H1 (cell line): ENCODE measurements at regions not wholly inside any gene's neighbourhood (a gene's known extent, or its start where the extent isn't known, plus 50 kb on each side); places are given as distances from the start of the nearest gene placed in this dataset.
A peak's percentile ranks its signal among the peaks of the same experiment; 100 is the strongest.

Experiments
- CTCF ChIA-PET: fragments of 300-600 bp; sonication (Branson Sonifier 250); formaldehyde crosslinking; loops from one replicate; lab custom pipeline; 2021; ENCODE audit not compliant: partially characterized antibody; lab: Charles Lee
- POLR2A ChIA-PET: fragments of 300-600 bp; sonication (Branson Sonifier 250); formaldehyde crosslinking; loops from one replicate; lab custom pipeline; 2021; ENCODE audit warnings: inconsistent platforms; ENCODE audit not compliant: partially characterized antibody; lab: Charles Lee
- DNase-seq, 2 experiments: peaks; one replicate each; pipeline versions ENCODE4 v3.0.0 to v3.0.0-alpha.2; 2010 to 2022; ENCODE audit warnings: low spot score in 2 of 2, low read depth in 1 of 2, mixed read lengths in 1 of 2
- FAIRE-seq: peaks from 2 replicates; lab custom pipeline; 2011; peaks lifted over from hg19 to GRCh38; lab: Jason Lieb, UNC
- H2AFZ ChIP-seq: 2 replicates; pipeline ENCODE4 v1.8.1; 2012; ENCODE audit warnings: low read length, inconsistent platforms
- H2AK5ac ChIP-seq: 2 replicates; pipeline ENCODE4 v1.6.1; 2013; ENCODE audit warnings: low read depth, low read length
- H2BK120ac ChIP-seq: replicated peaks from 2 replicates; pipeline ENCODE3; 2013; ENCODE audit warnings: low read depth, low read length, inconsistent platforms
- H2BK12ac ChIP-seq: 2 replicates; pipeline ENCODE4 v1.6.1; 2013; ENCODE audit warnings: low read depth, low read length
- H2BK15ac ChIP-seq: 2 replicates; pipeline ENCODE4 v1.6.1; 2013; ENCODE audit warnings: low read length
- H2BK20ac ChIP-seq: 2 replicates; pipeline ENCODE4 v1.6.1; 2013; ENCODE audit warnings: low read length
- H2BK5ac ChIP-seq: 2 replicates; pipeline ENCODE4 v1.6.1; 2013; ENCODE audit warnings: low read depth, low read length
- H3K14ac ChIP-seq: 2 replicates; pipeline ENCODE4 v1.6.1; 2013; ENCODE audit warnings: inconsistent platforms; ENCODE audit not compliant: insufficient read length
- H3K18ac ChIP-seq: 2 replicates; pipeline ENCODE4 v1.6.1; 2013; ENCODE audit warnings: low read length; ENCODE audit errors: extremely low read depth
- H3K23ac ChIP-seq: 2 replicates; pipeline ENCODE4 v1.6.1; 2013; ENCODE audit warnings: inconsistent platforms; ENCODE audit not compliant: insufficient read length
- H3K23me2 ChIP-seq: 2 replicates; pipeline ENCODE4 v1.6.1; 2013; ENCODE audit warnings: low read depth, low read length
- H3K27ac ChIP-seq: 2 replicates; pipeline ENCODE4 v1.6.1; 2011; ENCODE audit warnings: low read depth, low read length, inconsistent platforms
- H3K27me3 ChIP-seq, 4 experiments: replicated peaks in 1 of 4; 1 replicate in 1 of 4; 2 replicates in 3 of 4; pipeline versions ENCODE4 v1.6.1 to v1.8.1; 2011 to 2013; ENCODE audit warnings: low read length in 3 of 4, mild to moderate bottlenecking in 3 of 4, inconsistent platforms in 2 of 4, mixed read lengths in 2 of 4, moderate library complexity in 1 of 4; ENCODE audit not compliant: control insufficient read depth in 3 of 4, insufficient read depth in 3 of 4; ENCODE audit errors: extremely low read depth in 1 of 4
- H3K36me3 ChIP-seq, 4 experiments: 2 replicates each; pipeline versions ENCODE4 v1.6.1 to v1.8.1; 2011 to 2013; ENCODE audit warnings: mild to moderate bottlenecking in 4 of 4, low read length in 3 of 4, moderate library complexity in 2 of 4, control low read depth in 1 of 4, inconsistent platforms in 1 of 4; ENCODE audit not compliant: insufficient read depth in 4 of 4, control insufficient read depth in 2 of 4
- H3K4ac ChIP-seq: replicated peaks from 2 replicates; pipeline ENCODE3; 2013; ENCODE audit warnings: low read length, low read depth, mixed read lengths, inconsistent platforms; ENCODE audit not compliant: insufficient read length
- H3K4me1 ChIP-seq, 4 experiments: replicated peaks in 1 of 4; 1 replicate in 1 of 4; 2 replicates in 3 of 4; pipeline versions ENCODE4 v1.6.1 to v1.8.1; 2011 to 2013; ENCODE audit warnings: low read length in 3 of 4, inconsistent platforms in 2 of 4, mixed read lengths in 1 of 4; ENCODE audit not compliant: insufficient read depth in 4 of 4, control insufficient read depth in 3 of 4
- H3K4me2 ChIP-seq, 2 experiments: 2 replicates each; pipeline versions ENCODE4 v1.6.1 to v1.8.1; 2011 to 2013; ENCODE audit warnings: low read depth in 2 of 2, low read length in 2 of 2, control low read depth in 1 of 2, inconsistent platforms in 1 of 2, mild to moderate bottlenecking in 1 of 2; ENCODE audit not compliant: insufficient read depth in 1 of 2
- H3K4me3 ChIP-seq, 4 experiments: fragments of 200-600, 300-600 bp in 1 of 4; sonication (generic), shearing (Covaris generic), sonication (Bioruptor Twin) in 1 of 4; 2 replicates each; pipeline versions ENCODE4 v1.5.1 to v1.8.1; 2011 to 2016; ENCODE audit warnings: low read length in 4 of 4, low read depth in 3 of 4, control low read depth in 2 of 4, inconsistent platforms in 2 of 4, mild to moderate bottlenecking in 2 of 4, mixed read lengths in 1 of 4, moderate library complexity in 1 of 4; ENCODE audit not compliant: insufficient read depth in 2 of 4; ENCODE audit errors: extremely low read depth in 1 of 4
- H3K56ac ChIP-seq: replicated peaks from 2 replicates; pipeline ENCODE3; 2013; ENCODE audit warnings: low read depth, mild to moderate bottlenecking, mixed read lengths, low read length, inconsistent platforms; ENCODE audit not compliant: insufficient read length
- H3K79me1 ChIP-seq: 2 replicates; pipeline ENCODE4 v1.6.1; 2013; ENCODE audit warnings: low read depth, low read length, control low read depth
- H3K79me2 ChIP-seq, 2 experiments: 2 replicates each; pipeline versions ENCODE4 v1.6.1 to v1.8.1; 2012 to 2013; ENCODE audit warnings: low read length in 2 of 2, mild to moderate bottlenecking in 2 of 2, inconsistent platforms in 1 of 2; ENCODE audit not compliant: insufficient read depth in 2 of 2, control insufficient read depth in 1 of 2
- H3K9ac ChIP-seq, 4 experiments: replicated peaks in 1 of 4; 1 replicate in 1 of 4; 2 replicates in 3 of 4; pipeline versions ENCODE4 v1.6.1 to v1.8.1; 2011 to 2013; ENCODE audit warnings: low read depth in 3 of 4, low read length in 3 of 4, control low read depth in 2 of 4, mild to moderate bottlenecking in 2 of 4, moderate library complexity in 2 of 4, inconsistent platforms in 1 of 4; ENCODE audit errors: extremely low read depth in 1 of 4
- H3K9me3 ChIP-seq, 2 experiments: 2 replicates each; pipeline versions ENCODE4 v1.6.1 to v1.8.1; 2012 to 2013; ENCODE audit warnings: mild to moderate bottlenecking in 2 of 2, moderate library complexity in 2 of 2, control low read depth in 1 of 2, inconsistent platforms in 1 of 2, low read depth in 1 of 2, low read length in 1 of 2, mixed read lengths in 1 of 2; ENCODE audit not compliant: insufficient read depth in 2 of 2
- H4K20me1 ChIP-seq, 2 experiments: replicated peaks in 1 of 2; 2 replicates each; pipeline versions ENCODE3 to v1.8.1; 2011 to 2013; ENCODE audit warnings: inconsistent platforms in 2 of 2, low read length in 2 of 2, mild to moderate bottlenecking in 1 of 2; ENCODE audit not compliant: insufficient read depth in 2 of 2, control insufficient read depth in 1 of 2
- H4K5ac ChIP-seq: 2 replicates; pipeline ENCODE4 v1.6.1; 2013; ENCODE audit warnings: low read length, low read depth, mixed read lengths, inconsistent platforms; ENCODE audit not compliant: insufficient read length
- H4K8ac ChIP-seq: 2 replicates; pipeline ENCODE4 v1.8.0; 2013; ENCODE audit warnings: mild to moderate bottlenecking, moderate library complexity, low read length, inconsistent platforms; ENCODE audit not compliant: insufficient read depth; ENCODE audit errors: extremely low read depth
- H4K91ac ChIP-seq: replicated peaks from 2 replicates; pipeline ENCODE3; 2013; ENCODE audit warnings: low read length, mixed read lengths, inconsistent platforms; ENCODE audit not compliant: insufficient read length
- BACH1 ChIP-seq: IDR thresholded peaks from 2 replicates; pipeline ENCODE4 v1.6.1; 2012; ENCODE audit warnings: low read length, improper control_type of control experiment
- BCL11A ChIP-seq, 2 experiments: IDR thresholded peaks; one replicate each; pipeline ENCODE4 v1.6.1; 2011; ENCODE audit warnings: low read depth in 2 of 2, low read length in 2 of 2, mild to moderate bottlenecking in 2 of 2
- FOSL1 ChIP-seq: IDR thresholded peaks from 2 replicates; pipeline ENCODE4 v1.6.1; 2011; ENCODE audit warnings: mild to moderate bottlenecking, low read depth, low read length, moderate library complexity; ENCODE audit not compliant: insufficient read depth
- GTF2F1 ChIP-seq: IDR thresholded peaks from 2 replicates; pipeline ENCODE4 v1.6.1; 2012; ENCODE audit warnings: low read depth, low read length, improper control_type of control experiment, borderline replicate concordance
- JUN ChIP-seq: IDR thresholded peaks from 2 replicates; pipeline ENCODE4 v1.6.1; 2011; ENCODE audit warnings: low read depth, mild to moderate bottlenecking, improper control_type of control experiment, low read length
- WGBS, 2 experiments: shearing (Covaris generic) in 1 of 2; methylation state at CpG; one replicate each; pipeline versions ENCODE4 v1.1.6 to v1.1.7; 2013 to 2015; ENCODE audit warnings: low lambda C conversion rate in 2 of 2, mixed read lengths in 2 of 2, inconsistent platforms in 1 of 2, low coverage in 1 of 2, missing lambda C conversion rate in 1 of 2; ENCODE audit not compliant: insufficient replicate concordance in 2 of 2, insufficient coverage in 1 of 2, insufficient read length in 1 of 2; ENCODE audit errors: extremely low coverage in 1 of 2, missing lambda C conversion rate in 1 of 2; 5-methylcytosine and 5-hydroxymethylcytosine counted together

- H2BK5ac ChIP-seq = no peak overlapping the region
- H2AK5ac ChIP-seq = no peak overlapping the region
- POLR2A ChIA-PET = no interaction called here
- no peak overlapping the region for H3K14ac ChIP-seq
- H3K23me2 ChIP-seq = no peaks in the 10 kb centered on the region
- FAIRE-seq (no peak), DNase-seq (peak in 1 of 2 experiments; percentile 35)
- CTCF ChIA-PET = interaction anchor here (3.3 kb wide), 1 partner anchor 11 kb away, joined by 37 read pairs; no protein-coding TSS in a partner anchor
- 88% methylated on average over 5 of the region's 5 CpGs; no CpG with 5 or more reads in 1 of the 2 experiments for WGBS, 2 experiments
- no peak overlapping the region for H3K27ac ChIP-seq
- no peak overlapping the region for H4K8ac ChIP-seq
- no peak overlapping the region for H3K9ac ChIP-seq
- H2BK120ac ChIP-seq = no peak overlapping the region
- peaks cover 0 to 3% (median 0%) of the 10 kb centered on the region in 4 experiments; a peak in 1 of 7 replicates for H3K4me1 ChIP-seq
- H2BK20ac ChIP-seq = no peak overlapping the region
- no peak overlapping the region for H3K23ac ChIP-seq
- H3K4ac ChIP-seq = no peak overlapping the region
- no peak overlapping the region for H3K18ac ChIP-seq
- H3K79me2 ChIP-seq = no peaks in the 10 kb centered on the region
- no peak overlapping the region for H3K56ac ChIP-seq
- no peaks in the 10 kb centered on the region for H3K36me3 ChIP-seq
- H3K27me3 ChIP-seq = peaks cover 0 to 28% (median 15%) of the 10 kb centered on the region in 4 experiments; a peak in 6 of 7 replicates
- no peaks in the 10 kb centered on the region for H3K9me3 ChIP-seq
- H2AFZ ChIP-seq = no peak overlapping the region
- no peak overlapping the region for H4K5ac ChIP-seq
- H3K79me1 ChIP-seq = no peaks in the 10 kb centered on the region
- H2BK12ac ChIP-seq = no peak overlapping the region
- TF ChIP-seq JUN (no peak), BCL11A (IDR thresholded peaks at IDR 0.05; ENCODE audit: low read depth in 2 of 2, low read length in 2 of 2) (no peak), BACH1 (no peak), FOSL1 (no peak), GTF2F1 (no peak)
- H4K91ac ChIP-seq = no peak overlapping the region
- no peak overlapping the region for H2BK15ac ChIP-seq
- no peak overlapping the region for H3K4me2 ChIP-seq
- H3K4me3 ChIP-seq = no peak overlapping the region
- H4K20me1 ChIP-seq = peaks cover 0 to 3% of the 10 kb centered on the region in 2 experiments
Measured at GRCh38 chr2:121034551-121034950, 250.5 kb downstream of the TFCP2L1 start.
